GM12878 (cell line): ENCODE measurements at regions not wholly inside any gene's neighbourhood (a gene's known extent, or its start where the extent isn't known, plus 50 kb on each side); places are given as distances from the start of the nearest gene placed in this dataset.

Source experiments
- ATF3 ChIP-seq: IDR thresholded peaks from 2 replicates; pipeline ENCODE4 v1.6.1; 2011; ENCODE audit warnings: low read depth, mild to moderate bottlenecking, low read length, moderate library complexity, borderline replicate concordance; ENCODE audit errors: extremely low read depth
- EGR1 ChIP-seq, 2 experiments: IDR thresholded peaks; 1 replicate in 1 of 2; 2 replicates in 1 of 2; pipeline ENCODE4 v1.6.1; 2011 to 2012; ENCODE audit warnings: low read depth in 2 of 2, low read length in 2 of 2, borderline replicate concordance in 1 of 2, mild to moderate bottlenecking in 1 of 2, moderate library complexity in 1 of 2
- RCOR1 ChIP-seq: conservative IDR thresholded peaks from 2 replicates; pipeline ENCODE4 v1.6.1; 2012; ENCODE audit warnings: low read depth, low read length, improper control_type of control experiment
- RFX5 ChIP-seq: IDR thresholded peaks from 2 replicates; pipeline ENCODE4 v1.6.1; 2011; ENCODE audit warnings: low read depth, low read length, improper control_type of control experiment
- ZBTB33 ChIP-seq: fragments of 450-650 bp; IDR thresholded peaks from 2 replicates; pipeline ENCODE4 v1.6.1; 2017; ENCODE audit warnings: mild to moderate bottlenecking
- ZSCAN29 ChIP-seq: fragments of 450-650 bp; IDR thresholded peaks from 2 replicates; pipeline ENCODE4 v1.6.1; 2017; ENCODE audit warnings: mild to moderate bottlenecking, moderate library complexity
- TF ChIP-seq, protein P1 (sequence below), 3 experiments: IDR thresholded peaks in 2 of 3; conservative IDR thresholded peaks in 1 of 3; 2 replicates each; pipeline ENCODE4 v1.5.1; 2011; ENCODE audit warnings: low read depth in 3 of 3, low read length in 3 of 3, mild to moderate bottlenecking in 3 of 3, control low read depth in 2 of 3, moderate library complexity in 2 of 3, inconsistent platforms in 1 of 3, mixed read lengths in 1 of 3; ENCODE audit not compliant: control insufficient read depth in 2 of 3, insufficient read depth in 1 of 3; ENCODE audit errors: extremely low read depth in 1 of 3
- TF ChIP-seq, protein P2 (sequence below): IDR thresholded peaks from 2 replicates; pipeline ENCODE4 v1.6.1; 2011; ENCODE audit warnings: low read depth, low read length, improper control_type of control experiment, borderline replicate concordance
- TF ChIP-seq, protein P3 (sequence below): fragments of 450-650 bp; IDR thresholded peaks from 2 replicates; pipeline ENCODE4 v1.6.1; 2018; ENCODE audit warnings: mild to moderate bottlenecking, low read depth, moderate library complexity; ENCODE audit not compliant: partially characterized antibody

- TF ChIP-seq ATF3, result no peak
- TF ChIP-seq, protein P1, sequence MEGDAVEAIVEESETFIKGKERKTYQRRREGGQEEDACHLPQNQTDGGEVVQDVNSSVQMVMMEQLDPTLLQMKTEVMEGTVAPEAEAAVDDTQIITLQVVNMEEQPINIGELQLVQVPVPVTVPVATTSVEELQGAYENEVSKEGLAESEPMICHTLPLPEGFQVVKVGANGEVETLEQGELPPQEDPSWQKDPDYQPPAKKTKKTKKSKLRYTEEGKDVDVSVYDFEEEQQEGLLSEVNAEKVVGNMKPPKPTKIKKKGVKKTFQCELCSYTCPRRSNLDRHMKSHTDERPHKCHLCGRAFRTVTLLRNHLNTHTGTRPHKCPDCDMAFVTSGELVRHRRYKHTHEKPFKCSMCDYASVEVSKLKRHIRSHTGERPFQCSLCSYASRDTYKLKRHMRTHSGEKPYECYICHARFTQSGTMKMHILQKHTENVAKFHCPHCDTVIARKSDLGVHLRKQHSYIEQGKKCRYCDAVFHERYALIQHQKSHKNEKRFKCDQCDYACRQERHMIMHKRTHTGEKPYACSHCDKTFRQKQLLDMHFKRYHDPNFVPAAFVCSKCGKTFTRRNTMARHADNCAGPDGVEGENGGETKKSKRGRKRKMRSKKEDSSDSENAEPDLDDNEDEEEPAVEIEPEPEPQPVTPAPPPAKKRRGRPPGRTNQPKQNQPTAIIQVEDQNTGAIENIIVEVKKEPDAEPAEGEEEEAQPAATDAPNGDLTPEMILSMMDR (IDR thresholded peaks at IDR 0.05 in 2 of 3, conservative IDR thresholded peaks at IDR 0.05 in 1 of 3; ENCODE audit: control insufficient read depth in 2 of 3, extremely low read depth in 1 of 3, insufficient read depth in 1 of 3, low read depth in 3 of 3, low read length in 3 of 3), result no peak
- TF ChIP-seq RFX5, result no peak
- TF ChIP-seq ZSCAN29, result no peak
- TF ChIP-seq, protein P2, sequence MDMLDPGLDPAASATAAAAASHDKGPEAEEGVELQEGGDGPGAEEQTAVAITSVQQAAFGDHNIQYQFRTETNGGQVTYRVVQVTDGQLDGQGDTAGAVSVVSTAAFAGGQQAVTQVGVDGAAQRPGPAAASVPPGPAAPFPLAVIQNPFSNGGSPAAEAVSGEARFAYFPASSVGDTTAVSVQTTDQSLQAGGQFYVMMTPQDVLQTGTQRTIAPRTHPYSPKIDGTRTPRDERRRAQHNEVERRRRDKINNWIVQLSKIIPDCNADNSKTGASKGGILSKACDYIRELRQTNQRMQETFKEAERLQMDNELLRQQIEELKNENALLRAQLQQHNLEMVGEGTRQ, result no peak
- TF ChIP-seq, protein P3, sequence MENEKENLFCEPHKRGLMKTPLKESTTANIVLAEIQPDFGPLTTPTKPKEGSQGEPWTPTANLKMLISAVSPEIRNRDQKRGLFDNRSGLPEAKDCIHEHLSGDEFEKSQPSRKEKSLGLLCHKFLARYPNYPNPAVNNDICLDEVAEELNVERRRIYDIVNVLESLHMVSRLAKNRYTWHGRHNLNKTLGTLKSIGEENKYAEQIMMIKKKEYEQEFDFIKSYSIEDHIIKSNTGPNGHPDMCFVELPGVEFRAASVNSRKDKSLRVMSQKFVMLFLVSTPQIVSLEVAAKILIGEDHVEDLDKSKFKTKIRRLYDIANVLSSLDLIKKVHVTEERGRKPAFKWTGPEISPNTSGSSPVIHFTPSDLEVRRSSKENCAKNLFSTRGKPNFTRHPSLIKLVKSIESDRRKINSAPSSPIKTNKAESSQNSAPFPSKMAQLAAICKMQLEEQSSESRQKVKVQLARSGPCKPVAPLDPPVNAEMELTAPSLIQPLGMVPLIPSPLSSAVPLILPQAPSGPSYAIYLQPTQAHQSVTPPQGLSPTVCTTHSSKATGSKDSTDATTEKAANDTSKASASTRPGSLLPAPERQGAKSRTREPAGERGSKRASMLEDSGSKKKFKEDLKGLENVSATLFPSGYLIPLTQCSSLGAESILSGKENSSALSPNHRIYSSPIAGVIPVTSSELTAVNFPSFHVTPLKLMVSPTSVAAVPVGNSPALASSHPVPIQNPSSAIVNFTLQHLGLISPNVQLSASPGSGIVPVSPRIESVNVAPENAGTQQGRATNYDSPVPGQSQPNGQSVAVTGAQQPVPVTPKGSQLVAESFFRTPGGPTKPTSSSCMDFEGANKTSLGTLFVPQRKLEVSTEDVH, result no peak
- no peak for TF ChIP-seq EGR1 (IDR thresholded peaks at IDR 0.05; ENCODE audit: borderline replicate concordance in 1 of 2, low read depth in 2 of 2, low read length in 2 of 2)
- TF ChIP-seq RCOR1, result no peak
- no peak for TF ChIP-seq ZBTB33
These were observed 343.2 kb downstream of the AASDHPPT start for GRCh38 chr11:106420686-106421085.
